ENCODE measurements at regions not wholly inside any gene's neighbourhood (a gene's known extent, or its start where the extent isn't known, plus 50 kb on each side); places are given as distances from the start of the nearest gene placed in this dataset.

GRCh38 chr11:80868831-80869230, 1428.0 kb upstream of the TENM4 start:
- H3K27me3 ChIP-seq: no peaks in the 10 kb centered on the region
- H3K27ac ChIP-seq: no peak overlapping the region
- no peaks in the 10 kb centered on the region for H3K36me3 ChIP-seq
- H3K4me1 ChIP-seq: no peaks in the 10 kb centered on the region
- H3K9me3 ChIP-seq: no peaks in the 10 kb centered on the region
- DNase-seq: no peak
- H3K4me3 ChIP-seq: no peak overlapping the region
- no peak for TF ChIP-seq CTCF (IDR thresholded peaks at IDR 0.05)
- no peak for TF ChIP-seq POLR2A (IDR thresholded peaks at IDR 0.05)

- TF ChIP-seq POLR2A (IDR thresholded peaks at IDR 0.05) (no peak), CTCF (IDR thresholded peaks at IDR 0.05) (no peak)
- H3K27ac ChIP-seq: no peak overlapping the region
- H3K27me3 ChIP-seq: no peaks in the 10 kb centered on the region
- H3K4me3 ChIP-seq: no peak overlapping the region
- no peaks in the 10 kb centered on the region for H3K9me3 ChIP-seq
- DNase-seq: no peak
- H3K4me1 ChIP-seq: no peaks in the 10 kb centered on the region
- H3K36me3 ChIP-seq: no peaks in the 10 kb centered on the region
Observed at GRCh38 chr11:80862011-80862410, 1421.2 kb upstream of the TENM4 start.

GRCh38 chr11:80861193-80861592, 1420.4 kb upstream of the TENM4 start:
- Histone ChIP-seq H3K27me3 (no peaks in the 10 kb centered on the region), H3K9me3 (no peaks in the 10 kb centered on the region), H3K27ac (no peak overlapping the region), H3K36me3 (no peaks in the 10 kb centered on the region), H3K4me3 (no peak overlapping the region), H3K4me1 (no peaks in the 10 kb centered on the region)
- no peak for DNase-seq
- TF ChIP-seq POLR2A (IDR thresholded peaks at IDR 0.05): no peak
- TF ChIP-seq CTCF (IDR thresholded peaks at IDR 0.05): no peak

- no peaks in the 10 kb centered on the region for H3K36me3 ChIP-seq
- DNase-seq: no peak
- H3K9me3 ChIP-seq: no peaks in the 10 kb centered on the region
- H3K27ac ChIP-seq: no peak overlapping the region
- H3K4me3 ChIP-seq: no peak overlapping the region
- TF ChIP-seq CTCF (IDR thresholded peaks at IDR 0.05): no peak
- TF ChIP-seq POLR2A (IDR thresholded peaks at IDR 0.05): no peak
- H3K4me1 ChIP-seq: no peaks in the 10 kb centered on the region
- no peaks in the 10 kb centered on the region for H3K27me3 ChIP-seq
Observed at GRCh38 chr11:80860632-80861031, 1419.8 kb upstream of the TENM4 start.

- no peak for DNase-seq
- H3K4me1 ChIP-seq: no peaks in the 10 kb centered on the region
- H3K36me3 ChIP-seq: no peaks in the 10 kb centered on the region
- no peaks in the 10 kb centered on the region for H3K27me3 ChIP-seq
- no peaks in the 10 kb centered on the region for H3K9me3 ChIP-seq
- TF ChIP-seq CTCF (IDR thresholded peaks at IDR 0.05) (no peak), POLR2A (IDR thresholded peaks at IDR 0.05) (no peak)
- no peak overlapping the region for H3K4me3 ChIP-seq
- no peak overlapping the region for H3K27ac ChIP-seq
Observed at GRCh38 chr11:80856066-80856465, 1415.2 kb upstream of the TENM4 start.

- no peaks in the 10 kb centered on the region for H3K36me3 ChIP-seq
Observed at GRCh38 chr11:80855426-80855825, 1414.6 kb upstream of the TENM4 start.

More at GRCh38 chr11:80855426-80855825, 1414.6 kb upstream of the TENM4 start:
- Histone ChIP-seq H3K27ac (no peak overlapping the region), H3K4me1 (no peaks in the 10 kb centered on the region), H3K27me3 (no peaks in the 10 kb centered on the region), H3K4me3 (no peak overlapping the region), H3K9me3 (no peaks in the 10 kb centered on the region)
- TF ChIP-seq CTCF (IDR thresholded peaks at IDR 0.05) (no peak), POLR2A (IDR thresholded peaks at IDR 0.05) (no peak)
- no peak for DNase-seq

Data from Peyer's patch (tissue), 4 donors.